HG03175 (cell line): ENCODE measurements at regions not wholly inside any gene's neighbourhood (a gene's known extent, or its start where the extent isn't known, plus 50 kb on each side); places are given as distances from the start of the nearest gene placed in this dataset.

Experiments used
- ATAC-seq: cut with Tn5 transposase; IDR thresholded peaks from one replicate; pipeline ENCODE4 v1.9.1; 2021; ENCODE audit warnings: mild to moderate bottlenecking, moderate library complexity; ENCODE audit not compliant: unreplicated experiment

DNA sequence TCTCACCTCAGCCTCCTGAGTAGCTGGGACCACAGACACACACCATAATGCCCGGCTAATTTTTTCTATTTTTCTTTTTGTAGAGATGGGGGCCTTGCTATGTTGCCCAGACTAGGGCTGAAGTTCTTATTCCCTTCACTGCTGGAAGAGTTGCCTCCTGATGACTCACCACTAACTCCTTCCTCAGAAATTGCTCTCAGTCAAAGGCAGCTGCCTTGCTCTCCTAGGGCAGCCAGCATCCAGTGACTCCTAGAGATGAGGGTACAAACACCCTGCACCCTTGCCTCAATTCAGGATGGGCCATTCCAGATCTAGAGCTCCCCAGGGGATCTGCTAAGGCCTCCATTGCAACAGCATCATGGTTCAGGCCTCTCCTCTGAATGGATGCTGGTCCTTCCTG is 54.0 kb upstream of the RASSF8 start:
- ATAC-seq = no peak

- ATAC-seq = no peak
Measured at GRCh38 chr12:25906651-25907340, 51.7 kb upstream of the RASSF8 start.
